Parathyroid adenoma (tissue), 2 donors: ENCODE measurements at regions not wholly inside any gene's neighbourhood (a gene's known extent, or its start where the extent isn't known, plus 50 kb on each side); places are given as distances from the start of the nearest gene placed in this dataset.

Source experiments
- H2AFZ ChIP-seq: fragments of 300-600 bp; sonication (generic); one replicate; pipeline ENCODE4 v1.7.0; 2017; ENCODE audit warnings: antibody characterized with exemption, mild to moderate bottlenecking
- H3K27ac ChIP-seq: fragments of 300-600 bp; sonication (generic); one replicate; pipeline ENCODE4 v1.7.0; 2017
- H3K27me3 ChIP-seq: fragments of 300-600 bp; sonication (generic); one replicate; pipeline ENCODE4 v1.7.0; 2017; ENCODE audit warnings: low read length; ENCODE audit not compliant: control insufficient read depth, insufficient read depth
- H3K36me3 ChIP-seq: fragments of 300-600 bp; sonication (generic); one replicate; pipeline ENCODE4 v1.7.0; 2017; ENCODE audit warnings: low read length; ENCODE audit not compliant: control insufficient read depth, insufficient read depth
- H3K4me1 ChIP-seq: fragments of 300-600 bp; sonication (generic); one replicate; pipeline ENCODE4 v1.7.0; 2017; ENCODE audit warnings: control low read depth
- H3K4me2 ChIP-seq: fragments of 300-600 bp; sonication (generic); one replicate; pipeline ENCODE4 v1.7.0; 2017; ENCODE audit warnings: low read length
- H3K4me3 ChIP-seq: fragments of 300-600 bp; sonication (generic); one replicate; pipeline ENCODE4 v1.7.0; 2017; ENCODE audit warnings: low read depth, low read length
- H3K79me2 ChIP-seq: fragments of 300-600 bp; sonication (generic); one replicate; pipeline ENCODE4 v1.7.0; 2017; ENCODE audit warnings: control low read depth
- H3K9ac ChIP-seq: fragments of 300-600 bp; sonication (generic); one replicate; pipeline ENCODE4 v1.7.0; 2017; ENCODE audit warnings: mild to moderate bottlenecking
- H3K9me3 ChIP-seq: fragments of 300-600 bp; sonication (generic); one replicate; pipeline ENCODE4 v1.7.0; 2017; ENCODE audit warnings: low read length; ENCODE audit not compliant: control insufficient read depth
- CTCF ChIP-seq: fragments of 300-600 bp; sonication (generic); IDR thresholded peaks from one replicate; pipeline ENCODE4 v1.7.0; 2017; ENCODE audit warnings: antibody characterized with exemption, mild to moderate bottlenecking
- donor health status: primary hyperparathyroidism.

- TF ChIP-seq CTCF, result no peak
- Histone ChIP-seq H3K4me1 (no peaks in the 10 kb centered on the region), H3K27ac (no peak overlapping the region), H3K9me3 (no peaks in the 10 kb centered on the region), H3K27me3 (no peaks in the 10 kb centered on the region), H3K79me2 (no peaks in the 10 kb centered on the region), H3K4me2 (no peak overlapping the region), H3K4me3 (no peak overlapping the region), H3K9ac (no peak overlapping the region), H2AFZ (no peak overlapping the region), H3K36me3 (no peaks in the 10 kb centered on the region)
Measured at GRCh38 chr20:6397115-6397514, 274.3 kb upstream of the FERMT1 start.

DNA sequence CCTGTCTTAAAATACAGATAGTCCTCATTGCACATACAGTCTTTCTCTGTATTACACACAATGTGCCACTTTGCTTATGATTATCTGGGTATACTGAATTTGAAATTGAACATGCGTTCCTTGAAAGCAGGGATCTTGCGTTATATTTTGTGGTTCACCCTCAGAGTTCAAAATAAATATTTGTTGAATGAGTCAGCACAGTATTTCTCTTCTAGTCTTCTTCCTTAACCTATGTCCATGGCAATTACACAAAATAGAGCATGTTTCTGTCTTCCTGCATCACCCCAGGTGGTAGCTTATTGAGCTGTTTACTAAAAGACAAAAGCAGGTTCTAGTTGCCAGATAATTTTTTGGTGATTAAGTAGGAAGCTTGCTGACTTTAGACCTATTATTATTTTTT, 272.9 kb upstream of the FERMT1 start:
- no peaks in the 10 kb centered on the region for H3K36me3 ChIP-seq
- no peak for TF ChIP-seq CTCF
- H3K4me3 ChIP-seq, result no peak overlapping the region
- H3K27ac ChIP-seq, result no peak overlapping the region
- H3K79me2 ChIP-seq, result no peaks in the 10 kb centered on the region
- H3K4me2 ChIP-seq, result no peak overlapping the region
- H3K27me3 ChIP-seq, result no peaks in the 10 kb centered on the region
- H3K4me1 ChIP-seq, result no peaks in the 10 kb centered on the region
- no peak overlapping the region for H2AFZ ChIP-seq
- no peaks in the 10 kb centered on the region for H3K9me3 ChIP-seq
- no peak overlapping the region for H3K9ac ChIP-seq

- H3K9me3 ChIP-seq, result no peaks in the 10 kb centered on the region
- no peaks in the 10 kb centered on the region for H3K79me2 ChIP-seq
- no peaks in the 10 kb centered on the region for H3K27me3 ChIP-seq
- no peak overlapping the region for H3K4me2 ChIP-seq
- TF ChIP-seq CTCF, result no peak
- H2AFZ ChIP-seq, result no peak overlapping the region
- H3K9ac ChIP-seq, result no peak overlapping the region
- H3K4me3 ChIP-seq, result no peak overlapping the region
- H3K27ac ChIP-seq, result no peak overlapping the region
- H3K4me1 ChIP-seq, result no peaks in the 10 kb centered on the region
- no peaks in the 10 kb centered on the region for H3K36me3 ChIP-seq
Measured at GRCh38 chr20:6388671-6389197, 265.9 kb upstream of the FERMT1 start.

- Histone ChIP-seq H3K27me3 (no peaks in the 10 kb centered on the region), H3K4me2 (no peak overlapping the region), H3K27ac (no peak overlapping the region), H3K9ac (no peak overlapping the region), H3K4me1 (no peaks in the 10 kb centered on the region), H3K9me3 (no peaks in the 10 kb centered on the region), H3K36me3 (no peaks in the 10 kb centered on the region), H2AFZ (no peak overlapping the region), H3K79me2 (no peaks in the 10 kb centered on the region), H3K4me3 (no peak overlapping the region)
- no peak for TF ChIP-seq CTCF
Measured at GRCh38 chr20:6384956-6385486, 262.2 kb upstream of the FERMT1 start.

DNA sequence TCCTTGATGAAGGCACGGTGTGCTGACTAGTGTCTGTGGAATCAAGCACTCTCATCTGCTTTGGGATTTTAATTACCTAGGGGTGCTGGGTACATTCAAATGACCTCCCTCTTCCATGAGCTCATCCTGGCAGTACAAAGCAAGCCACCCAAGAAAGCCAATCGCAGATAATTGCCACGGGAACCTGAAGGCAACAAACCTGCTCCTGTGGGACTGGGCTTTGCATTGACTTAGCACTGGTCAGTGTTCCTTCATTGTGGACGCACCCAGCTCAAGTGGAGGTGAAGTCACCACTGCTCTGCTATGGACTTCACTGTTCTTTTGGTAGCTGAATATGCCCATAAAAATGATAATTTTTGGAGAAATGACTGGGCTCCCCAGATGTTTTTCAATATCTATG, 261.6 kb upstream of the FERMT1 start:
- no peak for TF ChIP-seq CTCF
- H3K9me3 ChIP-seq, result no peaks in the 10 kb centered on the region
- no peaks in the 10 kb centered on the region for H3K79me2 ChIP-seq
- no peak overlapping the region for H3K27ac ChIP-seq
- no peak overlapping the region for H3K9ac ChIP-seq
- H3K27me3 ChIP-seq, result no peaks in the 10 kb centered on the region
- no peak overlapping the region for H2AFZ ChIP-seq
- no peak overlapping the region for H3K4me3 ChIP-seq
- no peaks in the 10 kb centered on the region for H3K4me1 ChIP-seq
- no peak overlapping the region for H3K4me2 ChIP-seq
- H3K36me3 ChIP-seq, result no peaks in the 10 kb centered on the region
